GM12892 (cell line): ENCODE measurements at regions not wholly inside any gene's neighbourhood (a gene's known extent, or its start where the extent isn't known, plus 50 kb on each side); places are given as distances from the start of the nearest gene placed in this dataset.

Experiments used
- POLR2A ChIP-seq: IDR thresholded peaks from 2 replicates; pipeline ENCODE4 v1.6.1; 2011; ENCODE audit warnings: low read depth, low read length, control low read depth
- POLR2AphosphoS5 ChIP-seq: IDR thresholded peaks from 2 replicates; pipeline ENCODE4 v1.6.1; 2011; ENCODE audit warnings: low read depth, low read length, control low read depth
- TAF1 ChIP-seq: IDR thresholded peaks from 2 replicates; pipeline ENCODE4 v1.6.1; 2011; ENCODE audit warnings: low read depth, mild to moderate bottlenecking, control low read depth, low read length, borderline replicate concordance

DNA sequence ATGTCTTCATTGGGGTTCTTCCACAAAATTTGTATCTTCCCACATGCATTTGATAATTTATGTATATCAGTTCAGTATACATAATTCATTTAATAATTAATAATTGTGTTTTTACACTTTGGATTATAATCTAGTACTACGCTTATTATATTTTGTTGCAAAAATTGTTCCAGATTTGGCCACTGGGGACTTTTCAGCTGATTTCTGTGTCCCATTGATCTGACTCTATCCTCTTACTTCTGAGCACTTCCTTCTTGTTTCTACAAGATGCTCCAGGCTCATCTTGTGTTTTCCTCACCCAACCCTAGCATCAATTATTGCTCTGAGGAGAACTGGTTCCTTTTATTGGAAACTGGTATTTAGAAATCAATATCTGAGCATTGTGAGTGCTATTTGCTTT, 215.3 kb upstream of the CDH19 start:
- TF ChIP-seq POLR2A (no peak), TAF1 (no peak), POLR2AphosphoS5 (no peak)
